ENCODE measurements at regions not wholly inside any gene's neighbourhood (a gene's known extent, or its start where the extent isn't known, plus 50 kb on each side); places are given as distances from the start of the nearest gene placed in this dataset.

- Histone ChIP-seq H3K36me3 (no peaks in the 10 kb centered on the region), H3K9me3 (no peaks in the 10 kb centered on the region), H3K4me3 (no peak overlapping the region), H3K27ac (no peak overlapping the region), H3K27me3 (no peaks in the 10 kb centered on the region), H3K4me1 (no peaks in the 10 kb centered on the region)
- TF ChIP-seq CTCF (IDR thresholded peaks at IDR 0.05) (no peak), POLR2A (IDR thresholded peaks at IDR 0.05) (no peak)
- DNase-seq: no peak
These were observed 138.8 kb downstream of the GABRG1 start for GRCh38 chr4:45985038-45985437.

GRCh38 chr4:45971108-45971507, 152.7 kb downstream of the GABRG1 start:
- TF ChIP-seq POLR2A (IDR thresholded peaks at IDR 0.05): no peak
- TF ChIP-seq CTCF (IDR thresholded peaks at IDR 0.05): no peak
- H3K4me3 ChIP-seq: no peak overlapping the region
- DNase-seq: no peak
- no peaks in the 10 kb centered on the region for H3K36me3 ChIP-seq
- no peaks in the 10 kb centered on the region for H3K9me3 ChIP-seq
- H3K27me3 ChIP-seq: no peaks in the 10 kb centered on the region
- H3K27ac ChIP-seq: no peak overlapping the region
- no peaks in the 10 kb centered on the region for H3K4me1 ChIP-seq

DNA sequence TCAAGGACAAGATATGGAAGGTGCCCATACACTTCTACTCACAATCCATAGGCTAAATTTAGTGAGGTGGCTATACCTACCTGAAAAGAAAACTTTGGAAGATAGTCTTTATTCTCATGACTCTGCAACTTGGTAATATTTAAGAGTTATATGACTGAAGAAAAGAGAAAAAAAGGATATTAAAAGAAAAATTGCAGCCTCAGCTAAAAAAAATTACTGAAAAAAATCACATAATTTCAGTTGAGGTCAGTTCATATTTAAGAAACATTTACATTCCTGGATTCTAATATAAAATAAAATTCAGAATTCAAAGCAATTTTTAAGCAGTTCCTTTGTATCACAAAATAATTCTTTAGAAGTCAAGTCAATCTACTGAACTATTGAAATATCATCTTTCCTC, 166.5 kb downstream of the GABRG1 start:
- H3K27me3 ChIP-seq: no peaks in the 10 kb centered on the region
- no peaks in the 10 kb centered on the region for H3K36me3 ChIP-seq
- H3K27ac ChIP-seq: no peak overlapping the region
- H3K4me3 ChIP-seq: no peak overlapping the region
- DNase-seq: no peak
- TF ChIP-seq POLR2A (IDR thresholded peaks at IDR 0.05): no peak
- no peak for TF ChIP-seq CTCF (IDR thresholded peaks at IDR 0.05)
- no peaks in the 10 kb centered on the region for H3K9me3 ChIP-seq
- no peaks in the 10 kb centered on the region for H3K4me1 ChIP-seq

DNA sequence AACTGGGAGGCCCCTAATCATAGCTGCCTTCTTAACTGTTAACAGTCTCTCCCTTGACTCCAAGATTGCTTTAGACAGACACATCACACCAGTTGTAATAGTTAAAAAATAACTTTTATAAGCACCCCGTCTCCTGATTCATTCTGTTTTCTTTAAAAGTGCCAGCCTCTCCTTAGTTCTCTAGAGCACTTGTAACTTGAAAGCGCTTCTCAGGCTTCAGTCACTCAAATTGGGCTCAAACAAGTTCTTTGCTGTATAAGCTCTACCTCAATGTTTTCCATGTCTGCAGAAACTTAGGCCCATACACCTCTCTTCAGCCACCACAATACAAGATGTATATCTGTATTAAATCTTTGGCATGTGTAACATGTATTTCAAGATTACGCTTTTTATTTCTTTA, 169.6 kb downstream of the GABRG1 start:
- no peak for DNase-seq
- H3K27me3 ChIP-seq: no peaks in the 10 kb centered on the region
- no peak for TF ChIP-seq POLR2A (IDR thresholded peaks at IDR 0.05)
- no peak for TF ChIP-seq CTCF (IDR thresholded peaks at IDR 0.05)

GRCh38 chr4:45951153-45951552, 172.7 kb downstream of the GABRG1 start:
- Histone ChIP-seq H3K36me3 (no peaks in the 10 kb centered on the region), H3K4me3 (no peak overlapping the region), H3K9me3 (no peaks in the 10 kb centered on the region), H3K4me1 (no peaks in the 10 kb centered on the region), H3K27me3 (no peaks in the 10 kb centered on the region), H3K27ac (no peak overlapping the region)
- no peak for DNase-seq
- TF ChIP-seq CTCF (IDR thresholded peaks at IDR 0.05) (no peak), POLR2A (IDR thresholded peaks at IDR 0.05) (no peak)

More for the DNA sequence above, 169.6 kb downstream of the GABRG1 start:
- H3K36me3 ChIP-seq: no peaks in the 10 kb centered on the region
- no peak overlapping the region for H3K27ac ChIP-seq
- H3K9me3 ChIP-seq: no peaks in the 10 kb centered on the region
- no peaks in the 10 kb centered on the region for H3K4me1 ChIP-seq
- no peak overlapping the region for H3K4me3 ChIP-seq

DNA sequence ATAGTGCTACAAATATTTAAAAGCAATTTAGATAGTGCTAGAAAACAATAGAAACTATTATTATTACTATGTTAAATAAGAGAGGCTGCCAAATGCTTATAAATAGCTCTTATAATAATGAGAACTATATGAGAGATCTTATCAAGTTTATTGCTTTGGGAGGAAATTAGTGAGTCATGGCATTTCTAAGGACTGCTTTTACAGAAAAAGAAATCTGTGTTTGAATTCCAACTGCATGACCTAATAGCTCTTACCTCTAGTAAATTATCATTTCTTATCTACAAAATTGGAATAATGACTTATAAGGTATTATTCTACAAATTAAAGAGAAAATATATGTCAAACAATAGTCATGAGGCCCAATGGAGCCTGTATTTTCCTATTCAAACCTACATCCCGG, 177.2 kb downstream of the GABRG1 start:
- no peak overlapping the region for H3K27ac ChIP-seq
- H3K27me3 ChIP-seq: no peaks in the 10 kb centered on the region
- DNase-seq: no peak
- TF ChIP-seq CTCF (IDR thresholded peaks at IDR 0.05) (no peak), POLR2A (IDR thresholded peaks at IDR 0.05) (no peak)
- H3K4me1 ChIP-seq: no peaks in the 10 kb centered on the region
- no peaks in the 10 kb centered on the region for H3K36me3 ChIP-seq
- no peak overlapping the region for H3K4me3 ChIP-seq
- no peaks in the 10 kb centered on the region for H3K9me3 ChIP-seq

Data from Peyer's patch (tissue), 4 donors.